ENCODE measurements at regions not wholly inside any gene's neighbourhood (a gene's known extent, or its start where the extent isn't known, plus 50 kb on each side); places are given as distances from the start of the nearest gene placed in this dataset.

- H3K9me3 Mint-ChIP-seq, result no peaks in the 10 kb centered on the region
- H2BK15ac ChIP-seq (ENCODE audit: low read depth, low read length), result no peak overlapping the region
Measured at GRCh38 chr1:55464550-55464949, 249.4 kb upstream of the USP24 start.

More at GRCh38 chr1:55464550-55464949, 249.4 kb upstream of the USP24 start:
- Histone ChIP-seq H2BK5ac (ENCODE audit: insufficient read length, low read length) (no peak overlapping the region), H3K4me2 (ENCODE audit: insufficient read depth, insufficient read length, low read length) (no peak overlapping the region), H2AFZ (ENCODE audit: low read length) (no peak overlapping the region), H3K79me2 (ENCODE audit: insufficient read depth, low read length) (no peaks in the 10 kb centered on the region), H3K4ac (ENCODE audit: low read depth, low read length) (no peak overlapping the region), H3T11ph (ENCODE audit: low read length) (no peak overlapping the region), H2AK5ac (ENCODE audit: insufficient read length, low read length) (no peak overlapping the region), H3K27ac (ENCODE audit: insufficient read length, low read depth, low read length) (no peak overlapping the region), H3K14ac (ENCODE audit: insufficient read depth, low read length) (no peak overlapping the region), H3K9ac (ENCODE audit: extremely low read depth, insufficient read length, low read length) (no peak overlapping the region), H3K56ac (ENCODE audit: insufficient read length, low read depth, low read length) (no peak overlapping the region), H2BK20ac (ENCODE audit: low read depth, low read length, poor library complexity, severe bottlenecking) (no peak overlapping the region), H4K91ac (ENCODE audit: insufficient read length, low read depth, low read length) (no peak overlapping the region), H4K8ac (replicated peaks; ENCODE audit: insufficient read length, low read depth, low read length) (no peak overlapping the region), H3K79me1 (ENCODE audit: insufficient read depth, low read depth, low read length, poor library complexity, severe bottlenecking) (no peaks in the 10 kb centered on the region), H4K5ac (ENCODE audit: insufficient read length, low read depth, low read length) (no peak overlapping the region), H3K9me3 (ENCODE audit: control insufficient read depth, low read depth, low read length) (no peaks in the 10 kb centered on the region), H4K20me1 (ENCODE audit: control insufficient read depth, insufficient read depth, insufficient read length) (no peaks in the 10 kb centered on the region), H2BK120ac (ENCODE audit: low read depth, low read length, poor library complexity, severe bottlenecking) (no peak overlapping the region), H3K23me2 (ENCODE audit: insufficient read length, low read depth, low read length, poor library complexity, severe bottlenecking) (no peaks in the 10 kb centered on the region), H3K4me1 (ENCODE audit: insufficient read depth, low read length) (no peaks in the 10 kb centered on the region), H3K18ac (ENCODE audit: insufficient read length, low read depth, low read length) (no peak overlapping the region), H3K27me3 (ENCODE audit: insufficient read depth, low read length) (no peaks in the 10 kb centered on the region), H3K23ac (ENCODE audit: insufficient read length, low read depth, low read length) (no peak overlapping the region), H2BK12ac (ENCODE audit: insufficient read length, low read depth, low read length) (no peak overlapping the region)
- Mint-ChIP-seq H3K27ac (no peak overlapping the region), H3K4me3 (no peak overlapping the region), H3K4me1 (peaks cover 10 to 12% of the 10 kb centered on the region in 2 experiments), H3K36me3 (ENCODE audit: insufficient read depth in 1 of 3, low read depth in 3 of 3) (no peaks in the 10 kb centered on the region), H3K27me3 (ENCODE audit: low read depth) (peaks cover 2% of the 10 kb centered on the region; the same call in 1 of the 2 replicates)
- DNase-seq, result no peak
- WGBS (ENCODE audit: extremely low coverage, insufficient read length, low lambda C conversion rate), result no CpG with 5 or more reads among the region's 1 CpG
- TF ChIP-seq, protein P1, sequence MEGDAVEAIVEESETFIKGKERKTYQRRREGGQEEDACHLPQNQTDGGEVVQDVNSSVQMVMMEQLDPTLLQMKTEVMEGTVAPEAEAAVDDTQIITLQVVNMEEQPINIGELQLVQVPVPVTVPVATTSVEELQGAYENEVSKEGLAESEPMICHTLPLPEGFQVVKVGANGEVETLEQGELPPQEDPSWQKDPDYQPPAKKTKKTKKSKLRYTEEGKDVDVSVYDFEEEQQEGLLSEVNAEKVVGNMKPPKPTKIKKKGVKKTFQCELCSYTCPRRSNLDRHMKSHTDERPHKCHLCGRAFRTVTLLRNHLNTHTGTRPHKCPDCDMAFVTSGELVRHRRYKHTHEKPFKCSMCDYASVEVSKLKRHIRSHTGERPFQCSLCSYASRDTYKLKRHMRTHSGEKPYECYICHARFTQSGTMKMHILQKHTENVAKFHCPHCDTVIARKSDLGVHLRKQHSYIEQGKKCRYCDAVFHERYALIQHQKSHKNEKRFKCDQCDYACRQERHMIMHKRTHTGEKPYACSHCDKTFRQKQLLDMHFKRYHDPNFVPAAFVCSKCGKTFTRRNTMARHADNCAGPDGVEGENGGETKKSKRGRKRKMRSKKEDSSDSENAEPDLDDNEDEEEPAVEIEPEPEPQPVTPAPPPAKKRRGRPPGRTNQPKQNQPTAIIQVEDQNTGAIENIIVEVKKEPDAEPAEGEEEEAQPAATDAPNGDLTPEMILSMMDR (conservative IDR thresholded peaks at IDR 0.05), result no peak

Measured in H9 (cell line).